Right kidney (tissue), 1 donor: ENCODE measurements at regions not wholly inside any gene's neighbourhood (a gene's known extent, or its start where the extent isn't known, plus 50 kb on each side); places are given as distances from the start of the nearest gene placed in this dataset.
"Not testable (repeated sequence)": the region's sequence is repeated elsewhere in the genome, so short reads cannot be mapped to it uniquely, and the experiment has no call there.

Experiments used
- DNase-seq: peaks from one replicate; pipeline ENCODE4 v3.0.0-alpha.2; 2016

DNA sequence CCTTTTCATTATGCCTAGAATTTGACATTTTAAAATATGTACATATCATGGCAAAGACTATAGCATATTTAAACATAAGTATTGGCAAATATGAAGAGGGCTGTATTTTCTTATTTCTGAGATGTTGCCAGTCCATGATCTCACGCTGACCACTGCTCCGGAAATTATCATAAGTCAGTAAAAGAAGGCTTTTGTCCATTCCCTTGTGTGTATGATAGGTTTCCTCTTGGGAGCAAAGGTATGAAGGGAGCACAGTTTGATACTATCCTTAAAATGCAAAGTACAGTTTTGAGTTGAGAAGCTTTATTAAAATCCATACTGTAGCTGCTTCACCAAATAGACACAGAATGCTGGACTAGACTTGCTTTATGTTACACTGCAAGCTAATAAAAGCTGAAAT lies 52.6 kb upstream of the AGA start:
- no peak for DNase-seq

GRCh38 chr4:177495626-177496025 lies 53.4 kb upstream of the AGA start:
- DNase-seq, result not testable (repeated sequence)

DNA sequence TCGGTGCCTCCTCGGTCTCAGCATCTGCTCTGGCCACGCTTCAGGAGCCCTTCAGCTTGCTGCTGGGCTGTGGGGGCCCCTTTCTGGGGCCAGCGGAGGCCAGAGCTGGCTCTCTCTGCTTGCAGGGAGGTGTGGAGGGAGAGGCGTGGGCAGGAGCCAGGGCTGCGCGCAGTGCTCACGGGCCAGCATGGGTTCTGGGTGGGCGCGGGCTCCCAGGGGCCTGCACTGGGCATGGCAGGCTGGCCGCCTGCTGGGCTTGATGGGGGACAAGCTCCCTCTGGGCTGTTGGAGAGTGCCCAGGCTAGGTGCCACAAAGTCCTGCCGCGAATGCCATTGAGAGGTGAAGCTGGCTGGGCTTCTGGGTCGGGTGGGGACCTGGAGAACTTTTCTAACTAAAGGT lies 57.3 kb upstream of the AGA start:
- no peak for DNase-seq

GRCh38 chr4:177505171-177505615 lies 63.0 kb upstream of the AGA start:
- DNase-seq, result no peak

GRCh38 chr4:177508662-177509061 lies 66.4 kb upstream of the AGA start:
- DNase-seq, result no peak

DNA sequence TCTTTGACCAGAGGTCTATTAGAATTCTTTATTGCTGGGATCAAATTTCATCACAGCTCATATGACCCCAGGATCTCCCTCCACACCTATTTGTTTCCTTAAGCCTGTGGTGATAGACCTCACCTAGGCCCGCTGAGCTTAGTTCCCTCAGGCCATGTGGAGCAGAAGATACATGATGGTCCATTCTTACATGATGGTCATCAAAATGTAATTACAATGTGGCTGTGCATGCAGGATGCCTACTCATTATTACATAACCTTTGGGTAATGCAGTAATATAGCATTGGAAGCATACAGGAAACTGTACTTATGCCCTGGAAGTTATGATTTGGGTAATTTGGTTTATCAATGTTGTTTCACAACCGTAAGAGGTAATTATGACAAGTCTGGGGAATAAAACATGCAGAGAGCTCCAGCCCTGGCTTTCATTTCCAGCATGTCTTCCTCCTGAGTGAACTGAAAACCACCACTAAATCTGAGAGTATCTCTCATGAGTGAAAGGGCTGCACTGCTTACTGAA lies 67.0 kb upstream of the AGA start:
- no peak for DNase-seq

GRCh38 chr4:177511611-177512010 lies 69.4 kb upstream of the AGA start:
- no peak for DNase-seq

DNA sequence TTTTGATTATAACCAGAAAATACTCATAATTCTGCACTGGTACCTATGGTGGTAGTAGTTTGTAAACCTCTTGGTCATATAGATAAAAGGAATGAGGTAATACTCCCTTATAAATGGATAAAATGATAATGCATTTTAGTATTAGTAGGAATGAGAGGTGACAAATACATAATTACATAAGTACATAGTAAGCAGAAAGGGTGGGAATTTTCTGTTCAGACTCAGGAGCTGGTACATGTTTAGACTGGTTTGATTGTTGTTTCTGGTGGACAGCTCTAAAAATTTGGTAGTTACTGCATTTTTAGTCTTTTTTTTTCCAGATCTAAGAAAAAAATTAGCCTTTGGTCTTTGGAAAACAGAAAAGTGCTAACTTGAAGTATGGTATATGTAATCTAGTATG lies 70.4 kb upstream of the AGA start:
- no peak for DNase-seq

DNA sequence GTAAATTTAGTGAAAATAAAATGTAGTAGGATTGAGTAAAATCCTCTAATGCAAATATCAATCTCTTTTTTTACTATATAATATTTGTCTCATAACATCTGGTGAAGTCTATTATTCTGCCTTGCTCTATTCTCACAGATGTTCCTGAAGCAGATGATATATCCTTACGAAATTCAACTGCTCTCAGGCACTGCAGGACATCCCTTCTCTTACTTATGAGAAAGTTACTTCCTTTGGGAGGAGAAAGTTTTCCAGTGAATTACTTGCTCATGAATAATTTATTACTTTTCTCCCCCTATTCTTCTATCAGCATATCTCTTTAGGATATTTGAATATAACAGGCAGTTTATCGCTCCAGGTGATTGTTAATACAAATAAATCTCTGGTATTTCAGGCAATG lies 75.6 kb upstream of the AGA start:
- no peak for DNase-seq

DNA sequence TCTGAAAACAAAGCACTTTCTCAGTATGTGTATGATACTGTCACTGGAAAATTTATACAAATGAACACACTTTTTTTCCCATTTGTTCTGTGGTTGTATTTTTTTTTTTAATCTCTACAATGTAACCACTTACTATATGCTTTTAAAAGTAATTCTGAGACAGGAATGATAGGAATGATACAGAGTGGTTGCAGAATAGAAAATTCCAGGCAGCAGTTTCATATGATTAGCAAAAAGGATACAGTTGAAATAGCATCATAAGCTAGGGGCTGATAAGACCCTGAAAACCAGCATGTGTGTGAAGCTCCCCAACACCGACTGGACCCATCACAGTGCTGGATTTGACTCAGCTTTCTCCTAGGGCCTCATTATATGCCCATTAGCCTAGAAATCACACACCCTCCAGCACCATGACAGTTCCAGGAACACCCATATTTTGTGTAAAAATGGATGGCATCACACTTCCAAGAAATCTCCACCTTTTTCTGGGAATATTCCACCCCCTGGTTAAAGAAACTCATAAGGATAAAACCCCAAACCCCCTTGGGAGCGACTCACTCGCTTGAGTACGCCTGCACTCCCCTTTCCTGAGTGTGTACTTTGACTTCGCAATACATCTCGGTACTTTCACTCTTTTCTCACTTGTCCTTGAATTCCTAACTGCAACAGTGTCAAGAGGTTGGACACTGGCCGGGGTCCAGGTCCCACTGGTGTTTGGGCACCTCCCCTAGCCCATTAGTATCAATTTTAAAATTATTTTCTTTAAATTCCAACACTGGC lies 77.4 kb upstream of the AGA start:
- DNase-seq, result no peak

DNA sequence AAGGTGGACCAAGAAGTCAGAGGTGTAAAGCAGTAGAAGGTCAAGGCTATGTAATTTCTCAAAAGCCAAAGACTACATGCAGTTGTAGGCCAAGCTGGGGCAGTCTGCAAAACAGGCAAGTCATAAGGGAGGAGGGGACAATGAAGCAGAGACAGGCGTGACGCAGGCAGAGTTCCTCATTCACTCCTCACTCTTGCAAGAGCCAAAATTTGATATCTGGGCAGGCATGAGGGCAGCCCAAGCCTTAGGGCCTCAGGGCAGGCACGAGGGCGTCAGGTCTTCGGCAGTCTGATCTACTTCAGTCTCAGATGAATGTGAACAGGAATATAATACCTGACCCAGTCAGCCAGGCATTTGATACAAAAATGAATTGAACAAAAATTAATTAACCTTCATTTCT lies 86.4 kb upstream of the AGA start:
- DNase-seq, result no peak

DNA sequence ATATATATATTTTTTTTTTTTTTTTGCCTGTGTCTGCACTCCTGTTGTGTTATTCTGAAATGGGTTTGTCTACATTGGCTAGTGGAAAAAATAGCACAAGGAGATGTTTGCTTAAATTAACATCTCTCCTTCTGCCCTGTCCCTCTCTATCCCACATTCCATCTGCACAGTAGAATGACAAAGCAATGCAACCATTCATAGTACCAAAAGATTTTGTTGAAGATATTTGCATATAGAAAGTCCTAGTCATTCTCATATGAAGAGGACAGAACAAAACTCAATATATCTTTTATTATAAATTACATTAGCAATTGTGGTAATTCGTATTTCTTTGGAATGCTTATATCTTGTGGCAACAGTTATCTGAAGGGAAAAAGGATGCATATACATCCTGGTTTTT lies 88.3 kb upstream of the AGA start:
- DNase-seq, result no peak

DNA sequence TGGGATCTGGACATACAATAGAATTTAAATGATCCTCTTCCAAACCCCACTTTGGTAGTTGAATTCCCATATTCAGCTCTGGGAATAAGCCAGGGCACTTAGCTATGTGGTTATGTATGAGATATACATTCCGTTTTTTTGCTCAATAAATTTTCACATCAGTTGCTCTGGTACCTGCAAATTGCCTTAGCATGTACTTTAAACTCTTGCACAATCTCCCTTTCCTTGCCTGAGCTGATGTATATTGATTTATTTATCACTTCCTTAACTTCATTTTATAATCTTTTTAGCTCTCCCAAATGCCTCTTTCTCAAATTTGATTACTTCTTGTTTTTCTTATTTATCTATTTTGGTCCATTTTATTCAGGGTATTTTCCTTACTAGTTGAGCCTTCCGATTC lies 90.1 kb upstream of the AGA start:
- DNase-seq, result no peak

DNA sequence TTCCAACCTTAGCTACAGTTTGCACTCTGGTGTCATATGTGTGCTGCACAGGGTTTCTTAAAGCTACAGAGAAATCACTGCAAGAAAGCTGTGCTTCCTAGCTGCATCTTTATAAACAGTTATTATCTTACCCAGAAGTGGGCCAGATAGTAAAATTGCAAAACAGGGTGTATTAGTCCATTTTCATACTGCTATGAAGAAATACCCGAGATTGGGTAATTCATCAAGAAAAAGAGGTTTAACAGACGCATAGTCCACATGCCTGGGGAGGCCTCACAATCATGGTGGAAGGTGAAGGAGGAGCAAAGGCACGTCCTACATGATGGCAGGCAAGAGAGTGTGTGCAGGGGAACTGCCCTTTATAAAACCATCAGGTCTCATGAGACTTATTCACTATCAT lies 92.6 kb upstream of the AGA start:
- DNase-seq, result not testable (repeated sequence)

- DNase-seq, result no peak
Observed at GRCh38 chr4:177546745-177547144, 104.5 kb upstream of the AGA start.

DNA sequence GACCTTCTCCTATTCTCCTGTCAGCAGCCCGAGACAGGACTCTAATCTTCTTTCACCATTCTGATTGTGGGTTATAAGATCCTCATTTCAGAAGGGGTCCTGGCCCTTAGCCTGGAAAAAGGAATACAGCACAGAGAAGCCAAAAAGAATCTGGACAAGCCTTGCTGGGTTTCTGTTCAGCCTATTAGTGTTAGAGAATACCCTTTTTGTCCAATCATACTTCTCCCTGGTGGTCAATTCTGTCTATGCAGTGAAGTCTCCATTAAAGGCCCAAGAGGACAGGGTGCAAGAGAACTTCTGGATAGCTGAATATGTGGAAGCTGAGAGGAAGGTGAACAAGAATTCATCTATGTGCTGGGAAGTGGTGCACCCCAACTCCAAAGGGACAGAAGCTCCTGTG lies 105.7 kb upstream of the AGA start:
- DNase-seq, result no peak

- DNase-seq, result no peak
Observed at GRCh38 chr4:177555007-177555574, 112.9 kb upstream of the AGA start.

DNA sequence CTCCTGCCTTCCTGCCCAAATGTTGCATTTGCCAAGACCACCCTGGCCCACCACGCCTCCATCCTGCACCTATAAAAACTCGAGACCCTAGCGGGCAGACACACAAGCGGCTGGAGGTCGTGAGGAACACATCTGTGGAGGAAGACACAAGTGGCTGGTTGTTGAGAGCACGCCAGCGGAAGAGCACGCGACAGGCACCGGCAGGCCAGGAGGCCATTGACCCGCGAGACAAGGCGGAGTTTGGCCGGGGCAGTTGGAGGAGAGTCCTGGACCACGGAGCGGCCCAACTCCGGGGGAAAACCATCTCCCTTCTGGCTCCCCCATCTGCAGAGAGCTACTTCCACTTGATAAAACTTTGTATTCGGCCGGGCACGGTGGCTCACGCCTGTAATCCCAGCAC lies 115.2 kb upstream of the AGA start:
- no peak for DNase-seq

DNA sequence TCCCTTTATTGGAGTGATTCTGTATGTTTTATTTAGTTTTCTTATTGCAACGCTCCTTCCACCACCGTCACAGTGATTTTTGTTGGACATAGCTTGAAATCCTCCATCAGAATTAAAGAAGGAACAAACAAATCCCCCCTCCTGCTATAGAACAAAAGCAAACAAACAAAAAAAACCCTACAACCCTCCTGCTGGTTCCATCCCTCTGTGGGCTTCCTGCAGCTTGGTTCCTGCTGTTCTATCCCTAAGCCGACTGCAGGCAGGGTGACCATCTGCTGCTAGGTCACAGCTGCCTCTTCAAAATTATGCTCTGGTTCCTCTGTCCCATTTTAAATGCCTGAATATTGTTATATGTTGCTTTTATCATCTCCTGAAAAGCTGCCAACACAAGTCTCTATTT lies 116.8 kb upstream of the AGA start:
- no peak for DNase-seq

DNA sequence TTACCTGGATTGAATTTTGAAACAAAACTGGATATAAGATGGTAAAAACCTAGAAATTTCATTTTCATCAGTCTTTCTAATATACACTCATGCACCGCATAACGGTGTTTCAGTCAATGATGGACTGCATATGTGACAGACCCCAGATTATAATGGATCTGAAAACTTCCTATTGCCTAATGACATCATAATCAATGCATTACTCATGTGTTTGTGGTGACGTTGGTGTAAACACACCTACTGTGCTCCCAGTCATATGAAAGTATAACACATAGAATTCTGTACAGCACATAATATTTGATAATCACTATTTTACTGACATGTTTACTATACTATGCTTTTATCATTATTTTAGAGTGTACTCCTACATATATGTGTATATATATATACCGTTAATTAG lies 119.9 kb upstream of the AGA start:
- no peak for DNase-seq

GRCh38 chr4:177562859-177563258 lies 120.6 kb upstream of the AGA start:
- DNase-seq, result no peak

GRCh38 chr4:177566691-177567090 lies 124.5 kb upstream of the AGA start:
- DNase-seq, result no peak

DNA sequence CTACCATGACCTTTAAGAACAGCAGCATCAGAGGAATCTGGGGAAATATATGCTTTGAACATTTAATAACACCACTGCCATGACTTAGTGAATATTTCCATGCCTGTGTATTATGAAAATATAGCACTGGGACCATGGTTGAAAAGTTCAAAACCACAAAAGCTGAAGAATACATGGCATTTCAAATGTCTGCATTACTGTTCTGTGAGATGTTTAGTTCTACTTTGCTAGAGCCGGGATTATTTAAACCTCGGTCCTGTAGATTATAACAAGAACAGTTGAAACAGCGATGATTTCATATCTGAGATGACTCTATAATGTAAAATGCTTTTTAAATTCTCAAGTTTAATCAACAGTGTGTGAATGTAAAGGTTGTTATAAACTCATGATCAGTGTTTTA lies 126.7 kb upstream of the AGA start:
- DNase-seq, result no peak

DNA sequence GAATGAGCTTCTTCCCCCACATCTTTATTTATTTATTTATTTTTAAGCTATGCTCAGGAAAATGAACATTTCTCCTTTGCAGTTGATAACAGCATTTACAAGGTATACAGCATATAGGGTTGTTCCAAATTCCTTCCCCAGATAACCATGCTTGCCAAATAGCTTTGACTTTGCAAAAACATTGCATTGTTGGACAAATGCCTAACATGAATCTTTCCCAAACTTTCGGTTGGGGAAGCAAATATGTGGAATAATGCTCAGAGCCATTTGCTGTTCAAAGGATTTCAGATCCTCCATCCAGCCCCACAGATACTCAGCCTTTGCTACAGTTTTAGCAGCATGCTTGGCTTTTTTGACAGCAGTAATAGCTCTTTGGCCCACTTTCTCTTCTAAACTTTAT lies 127.2 kb upstream of the AGA start:
- DNase-seq, result no peak
